Endothelial cell of umbilical vein (primary cell): ENCODE measurements at regions not wholly inside any gene's neighbourhood (a gene's known extent, or its start where the extent isn't known, plus 50 kb on each side); places are given as distances from the start of the nearest gene placed in this dataset.

ENCODE experiments used
- BruUV-seq: library from RNA; stranded (reverse); fragments of 400-500 nt; replicated peaks from 2 replicates; lab custom pipeline; 2021; lab: Mats Ljungman, UMichigan
- CTCF ChIA-PET: fragments of 300-600, 350-600 bp; sonication (Branson Sonifier 250); formaldehyde crosslinking; loops from one replicate; lab custom pipeline; 2021; ENCODE audit warnings: antibody characterized with exemption, inconsistent platforms; lab: Charles Lee
- POLR2A ChIA-PET: fragments of 300-600, 350-600 bp; sonication (Branson Sonifier 250); formaldehyde crosslinking; loops from one replicate; lab custom pipeline; 2021; ENCODE audit warnings: antibody characterized with exemption, inconsistent platforms; lab: Charles Lee
- DNase-seq: peaks from one replicate; pipeline ENCODE4 v3.0.0-alpha.2; 2011; ENCODE audit warnings: low read depth, low spot score
- FAIRE-seq: peaks from 2 replicates; lab custom pipeline; 2011; peaks lifted over from hg19 to GRCh38; lab: Jason Lieb, UNC
- H2AFZ ChIP-seq: 2 replicates; pipeline ENCODE4 v1.6.0; 2012; ENCODE audit warnings: low read depth, low read length, control low read depth, inconsistent platforms
- H3K27ac ChIP-seq: 2 replicates; pipeline ENCODE4 v1.5.1; 2011; ENCODE audit warnings: low read depth, mild to moderate bottlenecking, control low read depth, low read length, moderate library complexity; ENCODE audit not compliant: insufficient read depth
- H3K27me3 ChIP-seq, 2 experiments: 2 replicates each; pipeline versions ENCODE4 v1.6.0 to v1.6.1; 2011; ENCODE audit warnings: low read length in 2 of 2, mixed read lengths in 1 of 2; ENCODE audit not compliant: control insufficient read depth in 2 of 2, insufficient read depth in 2 of 2
- H3K36me3 ChIP-seq, 2 experiments: 2 replicates in 1 of 2; 3 replicates in 1 of 2; pipeline ENCODE4 v1.5.1; 2011; ENCODE audit warnings: low read length in 2 of 2, mild to moderate bottlenecking in 1 of 2, moderate library complexity in 1 of 2; ENCODE audit not compliant: control insufficient read depth in 2 of 2, insufficient read depth in 2 of 2; ENCODE audit errors: extremely low read depth in 1 of 2
- H3K4me1 ChIP-seq: 3 replicates; pipeline ENCODE4 v1.5.1; 2011; ENCODE audit warnings: mild to moderate bottlenecking, low read length; ENCODE audit not compliant: control insufficient read depth, insufficient read depth; ENCODE audit errors: extremely low read depth
- H3K4me2 ChIP-seq: 2 replicates; pipeline ENCODE4 v1.6.1; 2011; ENCODE audit warnings: low read length, control low read depth, mixed read lengths; ENCODE audit not compliant: insufficient read depth
- H3K4me3 ChIP-seq, 3 experiments: fragments of 200-600 bp in 1 of 3; sonication (generic), shearing (Covaris generic) in 1 of 3; replicated peaks in 1 of 3; 2 replicates each; pipeline ENCODE4 v1.5.1; 2011 to 2016; ENCODE audit warnings: control low read depth in 3 of 3, low read length in 3 of 3, mild to moderate bottlenecking in 2 of 3, inconsistent platforms in 1 of 3, low read depth in 1 of 3, moderate library complexity in 1 of 3; ENCODE audit not compliant: insufficient read depth in 1 of 3
- H3K79me2 ChIP-seq: 2 replicates; pipeline ENCODE4 v1.6.0; 2012; ENCODE audit warnings: low read length, inconsistent platforms; ENCODE audit not compliant: control insufficient read depth, insufficient read depth
- H3K9ac ChIP-seq: replicated peaks from 2 replicates; pipeline ENCODE3; 2011; ENCODE audit warnings: low read length, control low read depth; ENCODE audit not compliant: insufficient read depth; ENCODE audit errors: extremely low read depth
- H3K9me1 ChIP-seq: replicated peaks from 3 replicates; pipeline ENCODE4 v1.6.0; 2011; ENCODE audit warnings: mild to moderate bottlenecking, low read length; ENCODE audit not compliant: control insufficient read depth, insufficient read depth; ENCODE audit errors: extremely low read depth
- H3K9me3 ChIP-seq: replicated peaks from 2 replicates; pipeline ENCODE4 v1.5.1; 2012; ENCODE audit warnings: low read length, inconsistent platforms; ENCODE audit not compliant: control insufficient read depth, insufficient read depth
- H4K20me1 ChIP-seq: replicated peaks from 2 replicates; pipeline ENCODE3; 2011; ENCODE audit warnings: mild to moderate bottlenecking, low read length; ENCODE audit not compliant: control insufficient read depth, insufficient read depth; ENCODE audit errors: extremely low read depth
- CTCF ChIP-seq, 2 donors: IDR thresholded peaks; 1 replicate in 1 of 2; 2 replicates in 1 of 2; pipeline ENCODE4 v1.5.1; 2011; ENCODE audit warnings: low read length in 2 of 2, mild to moderate bottlenecking in 2 of 2, moderate library complexity in 2 of 2, control low read depth in 1 of 2, inconsistent platforms in 1 of 2, low read depth in 1 of 2; ENCODE audit not compliant: insufficient read depth in 1 of 2; ENCODE audit errors: extremely low read depth in 1 of 2
- EZH2 ChIP-seq: IDR thresholded peaks from 2 replicates; pipeline ENCODE4 v1.6.1; 2012; ENCODE audit warnings: borderline replicate concordance, low read depth, mild to moderate bottlenecking, moderate library complexity, low read length, inconsistent platforms; ENCODE audit not compliant: severe bottlenecking
- FOS ChIP-seq: IDR thresholded peaks from 2 replicates; pipeline ENCODE4 v1.6.1; 2011; ENCODE audit warnings: mild to moderate bottlenecking, low read length, moderate library complexity, borderline replicate concordance; ENCODE audit not compliant: insufficient read depth
- GATA2 ChIP-seq: IDR thresholded peaks from 2 replicates; pipeline ENCODE4 v1.7.0; 2011; ENCODE audit warnings: low read depth, mild to moderate bottlenecking, moderate library complexity, mixed read lengths, low read length; ENCODE audit not compliant: insufficient read length, insufficient read depth
- JUN ChIP-seq: IDR thresholded peaks from 2 replicates; pipeline ENCODE4 v1.6.1; 2011; ENCODE audit warnings: borderline replicate concordance, low read depth; ENCODE audit not compliant: insufficient read length, insufficient read depth
- MAX ChIP-seq: IDR thresholded peaks from 2 replicates; pipeline ENCODE4 v1.6.1; 2011; ENCODE audit not compliant: insufficient read depth, insufficient read length
- MYC ChIP-seq: IDR thresholded peaks from one replicate; pipeline ENCODE4 v1.6.1; 2011; ENCODE audit warnings: mild to moderate bottlenecking, low read depth, low read length
- POLR2A ChIP-seq: IDR thresholded peaks from 2 replicates; pipeline ENCODE4 v1.6.1; 2012; ENCODE audit warnings: low read depth, mild to moderate bottlenecking, control low read depth, low read length
- POLR2AphosphoS5 ChIP-seq: IDR thresholded peaks from 2 replicates; pipeline ENCODE4 v1.6.1; 2012; ENCODE audit warnings: low read depth, mild to moderate bottlenecking, control low read depth, low read length, moderate library complexity; ENCODE audit not compliant: insufficient read depth
- dilution Hi-C: fragments of 300-500 bp; cut with MboI; formaldehyde crosslinking; loops from one replicate; pipeline ENCODE4 v1.15.0; 2019; ENCODE audit warnings: low sequenced_read_pairs; ENCODE audit not compliant: extremely low pct_ligation_motif_present
- intact Hi-C: fragments of 100-400 bp; cut with micrococcal nuclease; formaldehyde crosslinking; loops from one replicate; pipeline ENCODE4 v1.10.0; 2022

GRCh38 chr6:168165891-168166290 is 86.9 kb upstream of the FRMD1 start:
- no peak for FAIRE-seq
- TF ChIP-seq CTCF (IDR thresholded peaks at IDR 0.05; ENCODE audit: extremely low read depth in 1 of 2, insufficient read depth in 1 of 2, low read depth in 1 of 2, low read length in 2 of 2) (no peak), GATA2 (no peak), POLR2A (no peak), POLR2AphosphoS5 (no peak), JUN (no peak), MAX (no peak), FOS (no peak), MYC (no peak), EZH2 (no peak)

More at GRCh38 chr6:168165891-168166290, 86.9 kb upstream of the FRMD1 start:
- Histone ChIP-seq H2AFZ (no peak overlapping the region), H3K9me3 (peaks cover 4% of the 10 kb centered on the region), H3K36me3 (no peaks in the 10 kb centered on the region), H3K79me2 (no peaks in the 10 kb centered on the region), H3K4me2 (no peak overlapping the region), H3K9me1 (no peaks in the 10 kb centered on the region), H3K27me3 (no peaks in the 10 kb centered on the region), H4K20me1 (no peaks in the 10 kb centered on the region), H3K4me1 (no peaks in the 10 kb centered on the region), H3K27ac (no peak overlapping the region), H3K9ac (no peak overlapping the region), H3K4me3 (no peak overlapping the region)
- ChIA-PET POLR2A (no interaction called here), CTCF (no interaction called here)
- intact Hi-C loops (no loop called here), dilution Hi-C loops (no loop called here)
- BruUV-seq = no TSS peak
- DNase-seq = no peak
